Spleen (tissue), 11 donors: ENCODE measurements at regions not wholly inside any gene's neighbourhood (a gene's known extent, or its start where the extent isn't known, plus 50 kb on each side); places are given as distances from the start of the nearest gene placed in this dataset.
"Not testable (repeated sequence)": the region's sequence is repeated elsewhere in the genome, so short reads cannot be mapped to it uniquely, and the experiment has no call there.

Source experiments
- DNase-seq: peaks from one replicate; pipeline ENCODE4 v3.0.0-alpha.2; 2020
- H3K27ac ChIP-seq, 8 donors: fragments of 200-600 bp; sonication (generic) in 7 of 8; 1 replicate in 4 of 8; 2 replicates in 4 of 8; pipeline versions ENCODE4 v1.5.0 to v1.8.0; 2016 to 2021; ENCODE audit warnings: inconsistent platforms in 4 of 8, mild to moderate bottlenecking in 4 of 8, moderate library complexity in 1 of 8
- H3K27me3 ChIP-seq, 7 donors: fragments of 200-600 bp; sonication (generic) in 6 of 7; replicated peaks in 1 of 7; 1 replicate in 4 of 7; 2 replicates in 3 of 7; pipeline versions ENCODE4 v1.5.0 to v1.8.0; 2016 to 2021; ENCODE audit warnings: inconsistent platforms in 3 of 7, mild to moderate bottlenecking in 1 of 7
- H3K36me3 ChIP-seq, 6 donors: fragments of 200-600 bp; sonication (generic) in 5 of 6; 1 replicate in 4 of 6; 2 replicates in 2 of 6; pipeline versions ENCODE4 v1.5.0 to v1.8.0; 2016 to 2021; ENCODE audit warnings: inconsistent platforms in 2 of 6
- H3K4me1 ChIP-seq, 6 donors: fragments of 200-600 bp; sonication (generic) in 5 of 6; 1 replicate in 3 of 6; 2 replicates in 3 of 6; pipeline versions ENCODE4 v1.5.0 to v1.8.0; 2016 to 2021; ENCODE audit warnings: inconsistent platforms in 3 of 6
- H3K4me3 ChIP-seq, 8 donors: fragments of 200-600 bp; sonication (generic) in 7 of 8; 1 replicate in 4 of 8; 2 replicates in 4 of 8; pipeline versions ENCODE4 v1.5.0 to v1.8.0; 2016 to 2021; ENCODE audit warnings: inconsistent platforms in 4 of 8, mild to moderate bottlenecking in 4 of 8, moderate library complexity in 2 of 8
- H3K9me3 ChIP-seq, 8 donors: fragments of 200-600 bp; sonication (generic) in 7 of 8; 1 replicate in 4 of 8; 2 replicates in 4 of 8; pipeline versions ENCODE4 v1.5.0 to v1.8.0; 2016 to 2021; ENCODE audit warnings: inconsistent platforms in 4 of 8
- CTCF ChIP-seq, 11 experiments: fragments of 200-600 bp in 7 of 11; fragments of 450-650 bp in 4 of 11; sonication (generic) in 4 of 11; IDR thresholded peaks in 8 of 11; conservative IDR thresholded peaks in 3 of 11; 1 replicate in 7 of 11; 2 replicates in 4 of 11; pipeline versions ENCODE4 v1.4.0 to v1.8.0; 2016 to 2021; ENCODE audit warnings: antibody characterized with exemption in 11 of 11, inconsistent platforms in 4 of 11, mild to moderate bottlenecking in 1 of 11
- POLR2A ChIP-seq, 3 donors: fragments of 450-650 bp; IDR thresholded peaks; one replicate each; pipeline ENCODE4 v1.5.1; 2017; ENCODE audit warnings: antibody characterized with exemption in 3 of 3, mild to moderate bottlenecking in 1 of 3
- POLR2AphosphoS5 ChIP-seq, 3 donors: sonication (generic); formaldehyde crosslinking; IDR thresholded peaks; one replicate each; pipeline ENCODE4 v1.5.1; 2017; ENCODE audit warnings: antibody characterized with exemption in 3 of 3
- WGBS, 5 donors: extraction: QIAGEN DNeasy Blood & Tissue Kit in 3 of 5; methylation state at CpG; one replicate each; pipeline versions ENCODE4 v1.1.5 to v1.1.7; 2013 to 2018; 5-methylcytosine and 5-hydroxymethylcytosine counted together
- intact Hi-C: fragments of 100-400 bp; cut with DNase I; formaldehyde crosslinking; loops from one replicate; pipeline ENCODE4 v1.15.0; 2023; ENCODE audit warnings: low total_unique reads
- donor health status: healthy with polysubstance abuse.
- donor health status: DM: no; HTN: no; CAD: no; lungs with moderate emphysema.
- donor health status: DM: no; HTN: no; CAD: no.
- donor health status: Bipolar disorder and iron deficiency.
- donor health status: healthy.
- donor health status: DM: no; HTN: no; CAD: no.
- donor health status: DM: yes; HTN: yes; CAD: no.

DNA sequence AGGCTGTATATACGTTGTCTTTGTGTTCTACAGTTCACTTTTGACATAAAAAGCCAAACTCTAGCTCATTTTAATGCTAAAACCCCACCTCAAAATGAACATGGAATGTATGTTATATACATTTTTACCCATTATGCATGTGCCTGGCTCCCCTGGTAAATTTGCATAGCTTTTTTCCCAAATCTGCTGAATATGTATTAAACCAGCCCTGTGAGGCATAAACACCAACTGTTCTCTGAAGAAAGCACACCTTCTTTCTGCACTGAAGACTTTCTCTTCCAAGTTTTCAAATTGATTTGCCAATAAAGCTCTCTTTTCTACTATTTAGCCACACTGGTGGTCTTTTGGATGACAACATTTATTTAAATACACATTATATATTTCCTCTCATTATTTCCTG is 549.4 kb downstream of the TRIB2 start:
- no peak for TF ChIP-seq POLR2A (IDR thresholded peaks at IDR 0.05)
- Histone ChIP-seq H3K27ac (no peak overlapping the region), H3K4me3 (no peak overlapping the region), H3K36me3 (no peaks in the 10 kb centered on the region), H3K9me3 (peaks cover 0 to 13% (median 6%) of the 10 kb centered on the region in 8 donors), H3K4me1 (no peaks in the 10 kb centered on the region), H3K27me3 (no peaks in the 10 kb centered on the region)
- intact Hi-C loops = no loop called here
- 49 to 68% (median 60%) methylated on average over 1 of the region's 1 CpG for WGBS, 5 donors
- DNase-seq = no peak

- intact Hi-C loops = no loop called here
- no peak for DNase-seq
- Histone ChIP-seq H3K27ac (no peak overlapping the region), H3K4me1 (no peaks in the 10 kb centered on the region), H3K9me3 (peaks cover 0 to 7% (median 0%) of the 10 kb centered on the region in 8 donors), H3K36me3 (no peaks in the 10 kb centered on the region), H3K4me3 (no peak overlapping the region), H3K27me3 (no peaks in the 10 kb centered on the region)
- 72 to 93% (median 88%) methylated on average over 8 of the region's 8 CpGs for WGBS, 5 donors
- TF ChIP-seq POLR2AphosphoS5 (IDR thresholded peaks at IDR 0.05) (no peak), POLR2A (IDR thresholded peaks at IDR 0.05) (no peak), CTCF (IDR thresholded peaks at IDR 0.05 in 8 of 11, conservative IDR thresholded peaks at IDR 0.05 in 3 of 11) (no peak)
These were observed 568.0 kb downstream of the TRIB2 start for GRCh38 chr2:13284688-13285087.

- intact Hi-C loops = no loop called here
- DNase-seq = no peak
- H3K9me3 ChIP-seq = peaks cover 0 to 7% (median 0%) of the 10 kb centered on the region in 8 donors
- no peaks in the 10 kb centered on the region for H3K36me3 ChIP-seq
- H3K27ac ChIP-seq = no peak overlapping the region
- H3K4me3 ChIP-seq = no peak overlapping the region
- no peaks in the 10 kb centered on the region for H3K27me3 ChIP-seq
- no peaks in the 10 kb centered on the region for H3K4me1 ChIP-seq
- TF ChIP-seq POLR2AphosphoS5 (IDR thresholded peaks at IDR 0.05) (no peak), POLR2A (IDR thresholded peaks at IDR 0.05) (no peak), CTCF (IDR thresholded peaks at IDR 0.05 in 8 of 11, conservative IDR thresholded peaks at IDR 0.05 in 3 of 11) (no peak)
These were observed 572.6 kb downstream of the TRIB2 start for GRCh38 chr2:13289310-13289709.

DNA sequence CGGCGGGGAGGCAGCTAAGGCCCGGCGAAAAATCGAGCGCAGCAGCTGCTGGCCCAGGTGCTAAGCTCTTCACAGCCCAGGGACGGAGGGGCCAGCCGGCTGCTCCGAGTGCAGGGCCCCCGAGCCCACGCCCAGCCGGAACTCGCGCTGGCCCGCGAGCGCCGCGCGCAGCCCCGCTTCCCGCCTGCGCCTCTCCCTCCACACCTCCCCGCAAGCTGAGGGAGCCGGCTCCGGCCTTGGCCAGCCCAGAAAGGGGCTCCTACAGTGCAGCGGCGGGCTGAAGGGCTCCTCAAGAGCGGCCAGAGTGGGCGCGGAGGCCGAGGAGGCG is 591.7 kb downstream of the TRIB2 start:
- DNase-seq, H3K36me3 ChIP-seq, H3K27me3 ChIP-seq, intact Hi-C loops, H3K27ac ChIP-seq, H3K4me3 ChIP-seq, H3K4me1 ChIP-seq: not testable (repeated sequence)
- WGBS, 5 donors = 80 to 95% (median 90%) methylated on average over 26 to 33 of the region's 33 CpGs
- H3K9me3 ChIP-seq = peaks cover 0 to 17% (median 5%) of the 10 kb centered on the region in 8 donors

GRCh38 chr2:13308989-13309388 is 592.3 kb downstream of the TRIB2 start:
- TF ChIP-seq POLR2AphosphoS5 (IDR thresholded peaks at IDR 0.05) (no peak), POLR2A (IDR thresholded peaks at IDR 0.05) (no peak), CTCF (IDR thresholded peaks at IDR 0.05 in 8 of 11, conservative IDR thresholded peaks at IDR 0.05 in 3 of 11) (no peak)
- H3K4me3 ChIP-seq = no peak overlapping the region
- no peaks in the 10 kb centered on the region for H3K4me1 ChIP-seq
- H3K27ac ChIP-seq = no peak overlapping the region
- no peaks in the 10 kb centered on the region for H3K36me3 ChIP-seq
- no peak for DNase-seq
- intact Hi-C loops = no loop called here
- H3K9me3 ChIP-seq = peaks cover 0 to 17% (median 5%) of the 10 kb centered on the region in 8 donors
- 59 to 90% (median 85%) methylated on average over 4 of the region's 4 CpGs for WGBS, 5 donors
- no peaks in the 10 kb centered on the region for H3K27me3 ChIP-seq
